Upper lobe of left lung (tissue), 6 donors: ENCODE measurements at regions not wholly inside any gene's neighbourhood (a gene's known extent, or its start where the extent isn't known, plus 50 kb on each side); places are given as distances from the start of the nearest gene placed in this dataset.

Experiments
- ATAC-seq, 2 donors: fragments of 200-7000 bp; cut with Tn5 transposase; one replicate each; pipeline ENCODE4 v1.9.1; 2022; ENCODE audit warnings: mild to moderate bottlenecking in 2 of 2, moderate library complexity in 2 of 2; ENCODE audit not compliant: low FRiP score in 2 of 2
- DNase-seq, 2 donors: peaks; one replicate each; pipeline ENCODE4 v3.0.0-alpha.2; 2019 to 2020
- H3K27ac ChIP-seq, 4 donors: fragments of 200-600 bp; sonication (generic); one replicate each; pipeline ENCODE4 v1.5.1; 2016 to 2019
- H3K27me3 ChIP-seq, 4 donors: fragments of 200-600 bp; sonication (generic); one replicate each; pipeline ENCODE4 v1.5.1; 2017 to 2019
- H3K36me3 ChIP-seq, 4 donors: fragments of 200-600 bp; sonication (generic); one replicate each; pipeline ENCODE4 v1.5.1; 2016 to 2019
- H3K4me1 ChIP-seq, 4 donors: fragments of 200-600 bp; sonication (generic); one replicate each; pipeline ENCODE4 v1.5.1; 2018 to 2019
- H3K4me3 ChIP-seq, 4 donors: fragments of 200-600 bp; sonication (generic); one replicate each; pipeline ENCODE4 v1.5.1; 2017 to 2019; ENCODE audit warnings: mild to moderate bottlenecking in 2 of 4, moderate library complexity in 1 of 4
- H3K9me3 ChIP-seq, 4 donors: fragments of 200-600 bp; sonication (generic); one replicate each; pipeline ENCODE4 v1.5.1; 2018 to 2019
- EP300 ChIP-seq, 4 donors: sonication (generic); formaldehyde crosslinking; IDR thresholded peaks; one replicate each; pipeline ENCODE4 v1.5.1; 2017; ENCODE audit warnings: antibody characterized with exemption in 4 of 4, control low read depth in 2 of 4
- POLR2A ChIP-seq, 4 donors: fragments of 450-650 bp; IDR thresholded peaks; one replicate each; pipeline ENCODE4 v1.5.1; 2016 to 2017; ENCODE audit warnings: antibody characterized with exemption in 4 of 4, mild to moderate bottlenecking in 2 of 4
- POLR2AphosphoS5 ChIP-seq, 2 donors: sonication (generic); formaldehyde crosslinking; IDR thresholded peaks; one replicate each; pipeline ENCODE4 v1.5.1; 2017; ENCODE audit warnings: antibody characterized with exemption in 2 of 2
- WGBS, 2 donors: methylation state at CpG; one replicate each; pipeline ENCODE4 v1.1.5; 2017 to 2018; 5-methylcytosine and 5-hydroxymethylcytosine counted together
- TF ChIP-seq, protein P1 (sequence below), 6 experiments: fragments of 450-650 bp in 4 of 6; fragments of 200-600 bp in 2 of 6; sonication (generic) in 2 of 6; IDR thresholded peaks; one replicate each; pipeline ENCODE4 v1.5.1; 2016 to 2019; ENCODE audit warnings: antibody characterized with exemption in 6 of 6
- donor health status: DM: no; HTN: no; CAD: no; lungs with moderate emphysema.
- donor health status: DM: no; HTN: yes; CAD: no; lungs with severe emphysema.

DNA sequence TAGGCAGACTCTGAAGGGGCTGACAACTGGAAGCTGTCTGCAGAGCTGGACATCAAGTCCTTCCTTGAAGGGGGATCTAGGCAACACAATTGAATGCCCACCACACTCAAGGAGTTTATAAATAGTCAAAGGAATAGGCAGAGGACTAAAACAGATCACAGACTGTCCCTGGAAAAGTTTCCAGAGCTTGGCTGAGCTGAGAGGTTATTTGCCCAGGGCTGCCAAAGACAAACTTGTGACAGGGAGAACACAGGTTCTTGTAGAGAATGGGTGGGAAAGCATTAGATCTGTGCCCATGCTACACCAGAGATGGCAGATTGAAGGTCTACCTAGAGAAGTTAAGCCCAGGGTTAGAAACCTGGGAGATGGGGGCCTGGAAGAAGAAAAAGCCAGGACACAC, 344.6 kb downstream of the MID1IP1 start:
- DNase-seq (no peak), ATAC-seq (no peak)
- Histone ChIP-seq H3K27me3 (no peaks in the 10 kb centered on the region), H3K9me3 (no peaks in the 10 kb centered on the region), H3K36me3 (no peaks in the 10 kb centered on the region), H3K4me3 (no peak overlapping the region), H3K4me1 (peaks cover 0 to 6% (median 0%) of the 10 kb centered on the region in 4 donors), H3K27ac (no peak overlapping the region)
- TF ChIP-seq POLR2A (IDR thresholded peaks at IDR 0.05) (no peak), POLR2AphosphoS5 (IDR thresholded peaks at IDR 0.05) (no peak), EP300 (IDR thresholded peaks at IDR 0.05) (no peak)
- TF ChIP-seq, protein P1, sequence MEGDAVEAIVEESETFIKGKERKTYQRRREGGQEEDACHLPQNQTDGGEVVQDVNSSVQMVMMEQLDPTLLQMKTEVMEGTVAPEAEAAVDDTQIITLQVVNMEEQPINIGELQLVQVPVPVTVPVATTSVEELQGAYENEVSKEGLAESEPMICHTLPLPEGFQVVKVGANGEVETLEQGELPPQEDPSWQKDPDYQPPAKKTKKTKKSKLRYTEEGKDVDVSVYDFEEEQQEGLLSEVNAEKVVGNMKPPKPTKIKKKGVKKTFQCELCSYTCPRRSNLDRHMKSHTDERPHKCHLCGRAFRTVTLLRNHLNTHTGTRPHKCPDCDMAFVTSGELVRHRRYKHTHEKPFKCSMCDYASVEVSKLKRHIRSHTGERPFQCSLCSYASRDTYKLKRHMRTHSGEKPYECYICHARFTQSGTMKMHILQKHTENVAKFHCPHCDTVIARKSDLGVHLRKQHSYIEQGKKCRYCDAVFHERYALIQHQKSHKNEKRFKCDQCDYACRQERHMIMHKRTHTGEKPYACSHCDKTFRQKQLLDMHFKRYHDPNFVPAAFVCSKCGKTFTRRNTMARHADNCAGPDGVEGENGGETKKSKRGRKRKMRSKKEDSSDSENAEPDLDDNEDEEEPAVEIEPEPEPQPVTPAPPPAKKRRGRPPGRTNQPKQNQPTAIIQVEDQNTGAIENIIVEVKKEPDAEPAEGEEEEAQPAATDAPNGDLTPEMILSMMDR (IDR thresholded peaks at IDR 0.05): no peak

DNA sequence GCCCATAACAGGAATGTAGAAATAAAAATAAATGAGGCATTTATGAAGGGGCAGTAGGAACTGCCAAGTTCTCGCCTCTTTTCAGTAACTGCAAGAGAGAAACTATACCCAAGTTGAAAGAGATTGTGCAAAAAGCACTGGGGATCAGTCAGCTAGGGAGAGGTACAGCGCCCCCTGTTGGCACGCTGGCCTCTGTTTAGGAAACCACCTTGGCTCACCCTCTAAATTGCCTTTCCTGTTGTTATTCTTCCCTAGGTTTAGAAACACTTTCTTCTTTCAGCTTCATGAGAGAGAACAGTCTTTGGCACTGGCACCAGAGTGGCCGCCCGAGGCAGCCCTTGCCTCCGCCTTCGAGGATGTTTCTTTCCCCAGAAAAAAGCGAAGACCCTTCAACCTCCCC, 348.5 kb downstream of the MID1IP1 start:
- H3K36me3 ChIP-seq: no peaks in the 10 kb centered on the region
- H3K9me3 ChIP-seq: no peaks in the 10 kb centered on the region
- peaks cover 0 to 6% (median 0%) of the 10 kb centered on the region in 4 donors for H3K4me1 ChIP-seq
- TF ChIP-seq EP300 (IDR thresholded peaks at IDR 0.05) (no peak), POLR2A (IDR thresholded peaks at IDR 0.05) (no peak), POLR2AphosphoS5 (IDR thresholded peaks at IDR 0.05) (no peak)
- TF ChIP-seq, protein P1 (IDR thresholded peaks at IDR 0.05): peak; percentile 49 to 64 (median 58)
- 18 to 21% methylated on average over 8 of the region's 8 CpGs for WGBS, 2 donors
- no peaks in the 10 kb centered on the region for H3K27me3 ChIP-seq
- peak in 1 of 2 donors; percentile 79 for DNase-seq
- peak in 1 of 2 donors; percentile 60 for ATAC-seq
- no peak overlapping the region for H3K4me3 ChIP-seq
- H3K27ac ChIP-seq: no peak overlapping the region

DNA sequence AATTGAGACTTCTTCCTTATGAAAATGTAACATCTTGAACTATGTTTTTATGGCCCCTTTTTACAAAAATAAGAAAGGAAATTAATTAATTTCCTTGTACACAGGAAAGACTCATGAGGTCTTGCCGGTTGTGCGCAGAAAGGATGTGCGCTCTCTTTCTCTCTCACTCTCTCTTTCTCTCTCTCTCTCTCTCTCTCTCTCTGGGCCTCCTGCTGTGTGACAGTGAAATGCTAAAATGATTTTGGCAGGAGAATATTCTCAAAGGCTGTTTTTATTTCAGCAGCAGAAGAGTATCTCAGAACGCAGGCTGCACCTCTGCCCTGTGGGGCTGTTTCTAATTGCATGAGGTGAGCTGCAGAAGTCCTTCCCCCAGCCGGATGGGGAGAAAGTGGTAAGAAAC, 349.0 kb downstream of the MID1IP1 start:
- Histone ChIP-seq H3K36me3 (no peaks in the 10 kb centered on the region), H3K4me1 (peaks cover 0 to 6% (median 0%) of the 10 kb centered on the region in 4 donors), H3K27me3 (no peaks in the 10 kb centered on the region), H3K4me3 (no peak overlapping the region), H3K9me3 (no peaks in the 10 kb centered on the region), H3K27ac (no peak overlapping the region)
- ATAC-seq (no peak), DNase-seq (no peak)
- no peak for TF ChIP-seq EP300 (IDR thresholded peaks at IDR 0.05)
- no peak for TF ChIP-seq POLR2A (IDR thresholded peaks at IDR 0.05)
- TF ChIP-seq POLR2AphosphoS5 (IDR thresholded peaks at IDR 0.05): no peak
- TF ChIP-seq, protein P1 (IDR thresholded peaks at IDR 0.05): no peak
- 56 to 64% methylated on average over 5 of the region's 5 CpGs for WGBS, 2 donors

DNA sequence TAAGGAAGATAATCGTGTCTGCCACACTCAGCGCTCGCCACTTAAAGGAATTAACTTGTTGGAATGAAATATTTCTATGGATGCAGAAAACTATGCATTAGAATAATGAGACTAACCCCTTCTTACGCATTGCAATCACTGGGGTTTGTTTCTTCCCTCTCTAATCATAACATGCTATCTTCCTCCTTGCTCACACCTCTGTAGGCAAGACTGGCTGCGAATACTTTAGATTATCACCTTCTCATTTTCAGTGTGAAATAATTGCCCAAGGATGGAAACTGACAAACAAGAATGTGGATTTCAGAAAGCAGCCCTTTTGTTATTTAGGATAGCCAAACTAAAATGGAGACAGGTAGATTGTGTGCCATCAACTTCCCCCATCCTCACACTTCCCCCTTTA, 349.4 kb downstream of the MID1IP1 start:
- no peak for DNase-seq
- H3K9me3 ChIP-seq: no peaks in the 10 kb centered on the region
- 70 to 75% methylated on average over 5 of the region's 5 CpGs for WGBS, 2 donors
- no peak overlapping the region for H3K27ac ChIP-seq
- H3K27me3 ChIP-seq: no peaks in the 10 kb centered on the region
- H3K4me1 ChIP-seq: peaks cover 0 to 6% (median 0%) of the 10 kb centered on the region in 4 donors
- H3K36me3 ChIP-seq: no peaks in the 10 kb centered on the region
- no peak for ATAC-seq
- no peak overlapping the region for H3K4me3 ChIP-seq
- no peak for TF ChIP-seq EP300 (IDR thresholded peaks at IDR 0.05)
- TF ChIP-seq POLR2A (IDR thresholded peaks at IDR 0.05): no peak
- TF ChIP-seq, protein P1 (IDR thresholded peaks at IDR 0.05): no peak
- no peak for TF ChIP-seq POLR2AphosphoS5 (IDR thresholded peaks at IDR 0.05)

DNA sequence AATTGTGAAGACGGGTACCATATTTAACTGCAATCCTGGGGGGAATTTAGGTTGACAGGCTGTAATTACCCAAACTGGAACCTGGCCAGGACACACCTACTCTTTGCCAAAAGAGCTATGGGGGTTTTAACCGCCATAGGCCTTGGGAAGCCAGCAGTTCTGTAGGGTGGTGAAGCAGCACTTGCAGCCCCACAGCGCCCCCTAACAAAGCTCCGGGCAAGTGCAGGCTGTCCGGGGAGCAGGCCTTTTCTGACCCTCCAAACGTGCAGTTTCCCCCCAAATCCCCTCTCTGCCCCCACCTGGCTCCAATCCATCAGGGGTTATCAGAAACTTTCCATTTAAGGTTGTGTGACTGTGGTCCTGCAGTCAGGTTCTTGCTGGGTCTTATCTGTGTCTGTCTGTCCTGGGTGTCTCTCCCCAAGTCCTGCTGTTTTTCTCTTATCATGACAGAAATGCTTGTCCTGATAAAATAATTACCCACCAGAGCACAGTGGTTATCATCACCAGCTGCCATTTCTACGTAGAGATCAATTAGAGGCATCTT, 350.9 kb downstream of the MID1IP1 start:
- DNase-seq (peak; percentile 37 to 42), ATAC-seq (no peak)
- WGBS, 2 donors: 35 to 89% methylated on average over 1 to 7 of the region's 7 CpGs
- Histone ChIP-seq H3K36me3 (no peaks in the 10 kb centered on the region), H3K27me3 (no peaks in the 10 kb centered on the region), H3K4me1 (peaks cover 0 to 6% (median 0%) of the 10 kb centered on the region in 4 donors), H3K4me3 (no peak overlapping the region), H3K27ac (no peak overlapping the region), H3K9me3 (no peaks in the 10 kb centered on the region)
- TF ChIP-seq, protein P1 (IDR thresholded peaks at IDR 0.05): peak in 5 of 6 experiments; percentile 24 to 52 (median 30)
- no peak for TF ChIP-seq POLR2A (IDR thresholded peaks at IDR 0.05)
